HEK293 (cell line): ENCODE measurements at regions not wholly inside any gene's neighbourhood (a gene's known extent, or its start where the extent isn't known, plus 50 kb on each side); places are given as distances from the start of the nearest gene placed in this dataset.

ENCODE experiments used
- MEIS1 ChIP-seq: sonication (generic); formaldehyde crosslinking; IDR thresholded peaks from 2 replicates; pipeline ENCODE4 v1.8.1; 2022; ENCODE audit warnings: missing genetic modification reagents, mild to moderate bottlenecking, borderline replicate concordance
- SP2 ChIP-seq: fragments of 450-650 bp; formaldehyde crosslinking; IDR thresholded peaks from 2 replicates; pipeline ENCODE4 v1.5.1; 2016; ENCODE audit warnings: missing biosample characterization, missing genetic modification characterization
- ZNF239 ChIP-seq: fragments of 450-650 bp; formaldehyde crosslinking; IDR thresholded peaks from 2 replicates; pipeline ENCODE4 v1.5.1; 2016; ENCODE audit warnings: missing biosample characterization, missing genetic modification characterization
- ZNF292 ChIP-seq: fragments of 450-650 bp; formaldehyde crosslinking; IDR thresholded peaks from 2 replicates; pipeline ENCODE4 v1.5.1; 2016; ENCODE audit warnings: low read depth, missing biosample characterization, missing genetic modification characterization, borderline replicate concordance
- TF ChIP-seq, protein P1 (sequence below): fragments of 450-650 bp; formaldehyde crosslinking; IDR thresholded peaks from 2 replicates; pipeline ENCODE4 v1.5.1; 2016; ENCODE audit warnings: missing biosample characterization, missing genetic modification characterization

DNA sequence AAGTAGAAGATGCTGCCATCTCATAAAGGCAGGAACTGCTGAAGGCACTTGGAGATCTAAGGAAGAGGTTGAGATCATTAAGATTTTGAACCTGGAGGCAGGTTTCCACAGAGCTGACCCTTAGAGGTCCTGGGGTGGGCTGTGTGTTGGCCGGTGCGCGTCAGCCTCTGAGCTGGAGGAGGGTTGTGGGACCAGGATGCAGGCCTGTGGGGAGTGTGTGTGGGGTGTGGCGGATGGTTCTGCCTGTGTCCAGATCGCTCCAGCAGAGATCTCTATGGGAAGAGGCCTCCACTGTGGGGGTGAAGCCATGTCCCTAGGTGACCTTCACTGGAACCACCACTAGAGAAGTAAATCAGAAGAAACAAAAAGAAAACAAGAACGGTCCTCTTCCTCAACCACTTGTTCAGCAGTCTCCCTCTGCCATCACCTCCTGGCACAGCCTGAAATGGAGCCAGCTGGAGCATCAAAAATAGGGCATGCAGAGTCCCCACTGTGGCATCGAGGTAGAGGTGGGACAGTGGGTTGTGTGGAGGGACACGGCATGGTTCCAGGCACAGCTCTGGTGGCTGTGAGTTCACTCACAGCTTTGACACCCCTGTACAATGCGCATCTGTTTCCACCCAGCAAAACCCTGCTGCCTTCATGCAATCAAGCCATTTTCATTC lies 453.8 kb downstream of the TCERG1L start:
- TF ChIP-seq ZNF292 (tag by site-specific recombination), result no peak
- no peak for TF ChIP-seq ZNF239
- TF ChIP-seq, protein P1, sequence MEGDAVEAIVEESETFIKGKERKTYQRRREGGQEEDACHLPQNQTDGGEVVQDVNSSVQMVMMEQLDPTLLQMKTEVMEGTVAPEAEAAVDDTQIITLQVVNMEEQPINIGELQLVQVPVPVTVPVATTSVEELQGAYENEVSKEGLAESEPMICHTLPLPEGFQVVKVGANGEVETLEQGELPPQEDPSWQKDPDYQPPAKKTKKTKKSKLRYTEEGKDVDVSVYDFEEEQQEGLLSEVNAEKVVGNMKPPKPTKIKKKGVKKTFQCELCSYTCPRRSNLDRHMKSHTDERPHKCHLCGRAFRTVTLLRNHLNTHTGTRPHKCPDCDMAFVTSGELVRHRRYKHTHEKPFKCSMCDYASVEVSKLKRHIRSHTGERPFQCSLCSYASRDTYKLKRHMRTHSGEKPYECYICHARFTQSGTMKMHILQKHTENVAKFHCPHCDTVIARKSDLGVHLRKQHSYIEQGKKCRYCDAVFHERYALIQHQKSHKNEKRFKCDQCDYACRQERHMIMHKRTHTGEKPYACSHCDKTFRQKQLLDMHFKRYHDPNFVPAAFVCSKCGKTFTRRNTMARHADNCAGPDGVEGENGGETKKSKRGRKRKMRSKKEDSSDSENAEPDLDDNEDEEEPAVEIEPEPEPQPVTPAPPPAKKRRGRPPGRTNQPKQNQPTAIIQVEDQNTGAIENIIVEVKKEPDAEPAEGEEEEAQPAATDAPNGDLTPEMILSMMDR (tag by site-specific recombination), result no peak
- no peak for TF ChIP-seq MEIS1
- no peak for TF ChIP-seq SP2 (tag by site-specific recombination)
